Activated T-cell treated with anti-CD3 and anti-CD28 coated beads for 1 hour (primary cell): ENCODE measurements at regions not wholly inside any gene's neighbourhood (a gene's known extent, or its start where the extent isn't known, plus 50 kb on each side); places are given as distances from the start of the nearest gene placed in this dataset.

Source experiments
- DNase-seq: peaks from one replicate; pipeline ENCODE4 v3.0.0-alpha.2; 2020; ENCODE audit warnings: low read depth

- no peak for DNase-seq
Observed at GRCh38 chr1:29664711-29665110, 428.4 kb downstream of the PTPRU start.

GRCh38 chr1:29658688-29659087 lies 422.4 kb downstream of the PTPRU start:
- DNase-seq: no peak

- no peak for DNase-seq
Observed at GRCh38 chr1:29657816-29658215, 421.5 kb downstream of the PTPRU start.

- no peak for DNase-seq
Observed at GRCh38 chr1:29655945-29656850, 419.9 kb downstream of the PTPRU start.

DNA sequence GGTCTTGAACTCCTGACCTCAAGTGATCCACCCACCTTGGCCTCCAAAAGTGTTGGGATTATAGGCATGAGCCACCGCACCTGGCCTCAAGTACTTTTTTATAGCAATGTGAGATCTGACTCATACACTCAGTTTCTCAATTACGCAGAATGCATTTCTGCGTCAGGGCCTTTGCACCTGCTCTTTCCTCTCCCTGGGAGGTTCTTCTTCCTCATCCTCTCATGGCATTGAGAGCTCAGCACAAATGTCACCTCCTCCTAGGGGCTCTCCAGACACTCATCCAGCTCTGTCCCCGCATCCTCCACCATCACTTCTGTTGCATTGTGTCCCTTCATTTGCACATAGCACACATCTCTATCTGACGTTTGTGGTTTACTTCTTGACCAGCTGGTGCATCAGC lies 418.8 kb downstream of the PTPRU start:
- DNase-seq: no peak

GRCh38 chr1:29653886-29654450 lies 417.6 kb downstream of the PTPRU start:
- DNase-seq: no peak

DNA sequence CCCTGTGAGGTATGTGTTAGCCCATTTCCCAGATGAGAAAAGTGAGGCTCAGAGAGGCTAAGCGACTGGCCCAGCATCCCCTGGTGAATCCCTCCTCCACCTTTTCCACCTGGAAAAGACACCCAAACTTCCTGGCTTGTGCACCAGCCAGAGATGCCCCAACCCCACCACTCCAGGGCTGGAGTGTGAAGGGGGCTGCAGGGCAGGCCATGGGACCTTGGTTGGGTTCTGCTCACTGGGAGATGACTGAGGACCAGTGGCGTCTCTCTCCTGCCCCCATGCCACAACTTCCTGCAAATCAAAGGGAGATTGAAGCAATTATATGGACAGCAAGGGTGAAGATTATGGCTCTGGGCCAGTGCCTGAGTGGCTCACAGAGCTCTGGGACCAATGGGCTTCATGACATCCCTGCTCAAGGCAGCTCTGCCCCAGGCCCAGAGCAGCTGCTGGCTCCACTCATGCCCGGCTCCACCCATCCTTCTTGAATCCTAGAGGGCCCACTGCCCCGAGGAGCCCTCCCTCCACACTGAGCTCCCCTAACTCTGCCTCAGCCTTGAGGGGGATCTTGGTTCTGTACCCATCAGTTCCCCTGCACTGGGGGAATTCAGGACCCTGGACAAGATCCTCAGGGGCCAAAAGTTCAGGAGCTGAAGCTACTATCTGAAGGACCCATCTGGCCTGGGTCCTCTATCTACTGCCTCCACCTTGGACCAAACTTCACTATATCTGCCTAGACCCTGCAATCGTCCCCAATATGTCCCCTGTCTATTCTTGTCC lies 416.9 kb downstream of the PTPRU start:
- no peak for DNase-seq

- no peak for DNase-seq
Observed at GRCh38 chr1:29651684-29652665, 415.7 kb downstream of the PTPRU start.

DNA sequence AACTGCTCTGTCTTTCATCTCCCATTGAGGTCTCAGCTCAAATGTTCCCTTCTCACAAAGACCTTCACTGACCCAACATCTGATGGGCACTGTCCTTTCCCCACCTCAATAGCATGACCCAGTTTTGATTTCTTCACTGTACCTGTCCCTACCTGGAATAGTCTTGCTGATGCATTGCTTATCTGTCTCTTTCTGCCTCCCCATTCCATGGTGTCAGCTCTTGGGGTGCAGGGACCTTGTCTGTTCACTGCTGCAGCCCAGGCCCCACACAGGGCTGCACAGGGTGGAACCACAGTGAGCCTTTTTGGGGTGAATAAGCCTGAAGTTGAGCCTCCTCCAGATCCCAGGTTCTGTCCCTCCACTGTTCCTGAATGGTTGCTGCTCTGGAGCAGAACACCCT lies 414.9 kb downstream of the PTPRU start:
- DNase-seq: no peak

GRCh38 chr1:29650476-29650875 lies 414.2 kb downstream of the PTPRU start:
- no peak for DNase-seq

- no peak for DNase-seq
Observed at GRCh38 chr1:29650041-29650400, 413.7 kb downstream of the PTPRU start.

GRCh38 chr1:29649189-29650040 lies 413.1 kb downstream of the PTPRU start:
- DNase-seq: no peak

- DNase-seq: no peak
Observed at GRCh38 chr1:29648798-29649188, 412.5 kb downstream of the PTPRU start.

DNA sequence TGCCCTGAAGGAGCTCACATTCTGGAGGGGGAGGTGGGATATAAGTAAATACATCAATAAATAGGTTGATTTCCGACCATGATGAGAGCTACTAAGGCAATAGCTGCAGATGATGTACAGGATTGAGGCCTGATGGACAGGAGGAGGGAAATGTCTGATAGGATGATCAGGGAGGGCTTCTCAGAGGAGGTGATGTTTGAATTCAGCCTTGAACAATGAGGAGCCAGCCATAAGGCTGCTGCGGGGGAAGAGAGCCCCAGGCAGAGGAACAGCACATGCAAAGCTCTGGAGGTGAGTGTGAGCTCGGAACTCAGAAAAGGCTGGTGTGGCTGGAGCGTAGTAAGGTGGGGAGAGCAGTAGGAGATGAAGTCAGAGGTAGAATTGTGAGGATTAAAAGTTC lies 411.7 kb downstream of the PTPRU start:
- DNase-seq: no peak

DNA sequence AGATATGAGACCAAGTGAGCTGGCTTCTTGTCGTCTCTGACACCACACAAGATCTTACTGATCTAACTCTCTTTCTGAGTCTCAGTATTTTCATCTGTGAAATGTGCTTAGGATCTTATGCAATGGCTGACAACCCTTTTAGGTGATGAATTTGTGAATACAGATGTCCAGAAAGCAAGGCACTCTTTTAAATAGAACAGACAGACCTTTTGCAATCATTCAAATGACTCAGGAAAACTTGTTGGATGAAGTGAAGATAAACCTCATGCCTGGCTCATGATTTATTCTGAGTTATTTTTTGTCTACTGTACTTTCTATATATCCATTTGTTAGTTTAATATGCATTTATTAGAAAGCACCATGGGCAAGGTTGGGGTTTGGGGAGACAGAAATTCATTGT lies 411.3 kb downstream of the PTPRU start:
- no peak for DNase-seq

DNA sequence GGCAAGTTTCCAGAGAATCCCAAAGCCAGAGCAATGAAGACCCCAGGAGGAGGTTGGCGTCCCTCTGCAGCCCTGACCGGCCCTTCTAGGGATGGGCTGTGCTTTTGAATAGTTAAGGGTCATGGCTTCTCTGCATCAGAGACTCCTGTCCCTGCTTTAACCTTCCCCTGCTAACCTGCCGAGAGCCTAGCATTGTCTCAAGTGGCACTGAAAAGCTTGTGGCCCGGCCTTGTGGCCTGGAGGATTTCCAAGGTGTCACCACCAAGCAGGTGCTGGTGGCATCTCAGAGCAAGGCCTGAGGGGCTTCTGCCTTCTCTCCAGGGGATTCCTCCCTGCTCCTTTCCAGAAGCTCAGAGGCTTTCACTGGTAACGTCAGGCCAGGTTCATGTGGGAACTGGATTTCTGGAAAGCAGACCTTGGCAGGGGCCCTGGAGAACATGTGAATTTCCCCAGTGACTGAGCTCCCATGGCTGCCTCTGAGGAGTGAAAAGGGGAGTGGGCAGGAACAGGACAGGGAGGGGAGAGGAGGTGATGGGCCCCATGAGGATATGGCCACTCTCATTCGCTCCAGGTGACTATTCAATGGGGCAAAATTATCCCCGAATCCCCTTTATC lies 409.9 kb downstream of the PTPRU start:
- DNase-seq: no peak

DNA sequence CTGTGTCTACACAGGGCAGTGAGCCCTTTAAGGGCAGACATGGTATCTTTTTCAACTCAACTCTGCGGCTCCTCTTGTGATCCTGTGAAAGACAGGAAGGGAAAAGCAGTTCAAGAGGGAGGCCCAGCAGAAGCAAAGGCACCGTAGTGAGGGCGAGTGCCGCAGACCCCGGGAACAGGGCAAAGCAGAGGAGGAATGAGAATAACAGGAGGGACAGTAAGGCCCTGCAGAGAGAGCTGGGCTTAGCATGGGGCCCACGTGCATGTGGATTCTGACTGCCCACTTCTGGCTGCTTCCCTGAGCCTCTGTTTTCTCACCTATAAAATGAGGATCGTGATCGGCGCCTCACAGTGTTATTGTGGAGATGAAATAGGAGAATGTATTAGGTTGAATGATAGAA lies 409.3 kb downstream of the PTPRU start:
- DNase-seq: no peak

- DNase-seq: no peak
Observed at GRCh38 chr1:29644812-29645211, 408.5 kb downstream of the PTPRU start.

DNA sequence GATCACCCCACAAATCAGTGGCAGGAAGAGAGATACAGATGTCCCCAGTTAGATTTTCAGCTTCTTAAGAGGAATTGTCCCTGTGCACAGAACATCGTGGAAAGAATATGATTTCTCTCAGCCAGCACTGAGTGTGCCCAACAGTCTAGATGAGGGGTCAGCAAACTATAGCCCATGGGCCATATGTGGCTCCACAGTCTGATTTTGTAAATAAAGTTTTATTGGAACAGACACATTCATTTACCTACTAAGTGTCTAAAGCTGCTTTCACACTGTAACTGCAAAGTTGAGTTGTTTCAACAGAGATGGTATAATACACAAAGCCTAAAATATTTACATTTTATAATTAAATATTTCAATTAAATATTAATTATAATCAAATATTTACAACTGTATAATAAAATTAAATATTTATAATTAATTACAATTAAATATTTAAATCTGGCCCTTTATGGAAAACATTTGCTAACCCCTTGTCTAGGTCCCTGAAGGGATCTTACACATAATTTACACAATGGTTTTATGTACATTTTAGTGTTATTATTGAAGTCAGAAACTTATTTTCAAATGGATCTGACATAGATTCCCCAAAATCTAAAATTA lies 407.6 kb downstream of the PTPRU start:
- DNase-seq: no peak

DNA sequence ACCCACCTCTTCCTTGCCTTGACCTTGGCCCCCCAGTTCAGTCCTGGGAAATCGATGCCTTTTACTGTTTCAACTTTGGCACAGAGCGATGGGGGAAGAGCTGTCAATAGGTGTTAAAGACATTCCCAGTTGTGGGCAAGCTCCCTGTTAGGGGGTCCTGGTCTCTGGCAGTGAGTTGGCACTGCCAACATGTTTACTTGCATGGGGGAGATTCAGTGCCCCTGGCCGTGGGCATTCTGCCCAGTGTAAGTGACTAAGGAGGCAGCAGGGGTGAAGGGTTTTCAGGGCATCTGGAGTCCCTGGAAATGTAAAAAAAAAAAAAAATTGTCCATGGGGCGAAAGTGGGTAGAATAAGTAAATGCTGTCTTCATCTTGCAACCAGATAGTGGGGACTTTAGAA lies 407.0 kb downstream of the PTPRU start:
- DNase-seq: no peak
